ENCODE measurements at regions not wholly inside any gene's neighbourhood (a gene's known extent, or its start where the extent isn't known, plus 50 kb on each side); places are given as distances from the start of the nearest gene placed in this dataset.

DNA sequence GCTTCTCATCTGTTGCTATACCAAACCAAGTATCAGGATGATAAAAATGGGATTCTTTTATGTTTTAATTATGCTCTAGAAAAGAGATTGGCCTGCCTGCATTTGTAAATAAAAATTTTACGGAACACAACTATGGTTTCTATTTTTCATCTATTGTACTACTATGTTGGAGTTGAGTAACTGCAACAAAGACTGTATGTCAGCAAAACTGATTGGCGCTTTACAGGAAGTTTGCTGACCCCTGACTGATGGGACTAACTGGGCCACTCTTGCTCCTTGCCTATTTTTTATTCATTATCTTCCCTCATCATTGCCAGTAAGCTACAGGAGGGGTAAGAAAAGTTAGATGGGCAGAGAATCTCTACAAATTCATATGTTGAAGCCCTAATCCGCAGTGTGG lies 242.3 kb downstream of the FSIP2 start:
- TF ChIP-seq CTCF (conservative IDR thresholded peaks at IDR 0.05; ENCODE audit: low read length) (no peak), EZH2phosphoT487 (IDR thresholded peaks at IDR 0.05; ENCODE audit: borderline replicate concordance) (no peak)

All from Loucy (cell line).